Astrocyte of the spinal cord (primary cell): ENCODE measurements at regions not wholly inside any gene's neighbourhood (a gene's known extent, or its start where the extent isn't known, plus 50 kb on each side); places are given as distances from the start of the nearest gene placed in this dataset.
A peak's percentile ranks its signal among the peaks of the same experiment; 100 is the strongest.
"Not testable (repeated sequence)": the region's sequence is repeated elsewhere in the genome, so short reads cannot be mapped to it uniquely, and the experiment has no call there.

Experiments used
- DNase-seq: peaks from one replicate; pipeline ENCODE4 v3.0.0; 2011; ENCODE audit warnings: low read depth, low spot score
- H3K4me3 ChIP-seq: 2 replicates; pipeline ENCODE4 v1.5.1; 2011; ENCODE audit warnings: low read depth, mild to moderate bottlenecking, low read length, moderate library complexity
- CTCF ChIP-seq: IDR thresholded peaks from 2 replicates; pipeline ENCODE4 v1.5.1; 2012; ENCODE audit warnings: low read depth, mild to moderate bottlenecking, low read length, inconsistent platforms
- in situ Hi-C: cut with HindIII; loops from 2 replicates; pipeline ENCODE4 v1.10.0; 2017; ENCODE audit warnings: low sequenced_read_pairs

GRCh38 chr3:101913168-101913567, 63.9 kb downstream of the NFKBIZ start:
- in situ Hi-C loops, result no loop called here
- H3K4me3 ChIP-seq, result no peak overlapping the region
- DNase-seq, result peak; percentile 65
- TF ChIP-seq CTCF, result no peak

DNA sequence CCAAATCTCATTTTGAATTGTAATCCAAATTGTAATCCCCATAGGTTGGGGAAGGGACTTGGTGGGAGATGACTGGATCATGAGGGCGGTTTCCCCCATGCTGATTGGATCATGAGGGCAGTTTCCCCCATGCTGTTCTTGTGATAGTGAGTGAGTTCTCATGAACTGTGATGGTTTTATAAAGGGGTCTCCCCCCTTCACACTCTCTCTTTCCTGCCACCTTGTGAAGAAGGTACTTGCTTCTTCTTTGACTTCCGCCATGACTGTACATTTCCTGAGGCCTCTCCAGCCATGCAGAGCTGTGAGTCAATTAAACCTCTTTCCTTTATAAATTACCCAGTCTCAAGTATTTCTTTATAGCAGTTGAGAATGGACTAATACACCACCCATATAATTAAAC, 68.4 kb downstream of the NFKBIZ start:
- DNase-seq, H3K4me3 ChIP-seq, in situ Hi-C loops: not testable (repeated sequence)

- DNase-seq, H3K4me3 ChIP-seq, in situ Hi-C loops: not testable (repeated sequence)
Measured at GRCh38 chr3:101922151-101922725, 72.9 kb downstream of the NFKBIZ start.

DNA sequence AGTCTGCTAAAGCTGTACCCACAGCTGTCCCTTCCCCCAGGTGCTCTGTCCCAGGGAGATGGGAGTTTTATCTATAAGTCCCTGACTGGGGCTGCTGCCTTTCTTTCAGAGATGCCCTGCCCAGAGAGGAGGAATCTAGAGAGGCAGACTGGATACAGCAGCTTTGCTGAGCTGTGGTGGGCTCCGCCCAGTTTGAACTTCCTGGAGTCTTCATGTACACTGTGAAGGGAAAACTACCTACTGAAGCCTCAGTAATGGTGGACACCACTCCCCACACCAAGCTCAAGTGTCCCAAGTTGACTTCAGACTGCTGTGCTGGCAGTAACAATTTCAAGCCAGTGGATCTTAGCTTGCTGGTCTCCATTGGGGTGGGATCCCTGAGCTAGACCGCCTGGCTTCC, 75.3 kb downstream of the NFKBIZ start:
- DNase-seq, in situ Hi-C loops, H3K4me3 ChIP-seq: not testable (repeated sequence)

- H3K4me3 ChIP-seq, in situ Hi-C loops, DNase-seq: not testable (repeated sequence)
Measured at GRCh38 chr3:101925124-101925523, 75.8 kb downstream of the NFKBIZ start.

- no peak for TF ChIP-seq CTCF
- in situ Hi-C loops, result no loop called here
Measured at GRCh38 chr3:101925564-101925963, 76.2 kb downstream of the NFKBIZ start.

GRCh38 chr3:101926594-101927105, 77.3 kb downstream of the NFKBIZ start:
- in situ Hi-C loops, result no loop called here
- peak; percentile 61 for DNase-seq
- TF ChIP-seq CTCF, result no peak
- H3K4me3 ChIP-seq, result no peak overlapping the region

More at GRCh38 chr3:101925564-101925963, 76.2 kb downstream of the NFKBIZ start:
- H3K4me3 ChIP-seq, result no peak overlapping the region
- no peak for DNase-seq

DNA sequence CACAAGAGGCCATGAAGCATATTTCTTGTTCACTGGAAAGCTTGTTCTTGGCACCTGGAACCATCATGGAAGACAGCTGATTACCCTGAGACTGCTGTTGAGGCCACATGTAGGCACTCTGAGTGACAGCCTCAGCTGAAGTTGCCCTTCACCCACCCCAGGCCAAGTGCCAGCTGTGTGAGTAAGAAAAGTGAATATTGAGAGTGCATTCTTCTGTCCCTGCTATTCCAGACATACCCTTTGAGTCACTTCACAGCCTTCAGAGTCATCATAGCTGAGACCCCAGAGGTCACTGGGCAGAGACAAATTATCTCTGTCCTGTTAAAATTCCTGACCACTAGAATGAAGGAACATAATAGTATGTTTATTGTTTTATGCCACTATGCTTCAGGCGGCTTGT, 79.6 kb downstream of the NFKBIZ start:
- no peak overlapping the region for H3K4me3 ChIP-seq
- in situ Hi-C loops, result no loop called here
- peak; percentile 67 for DNase-seq
- TF ChIP-seq CTCF, result no peak

DNA sequence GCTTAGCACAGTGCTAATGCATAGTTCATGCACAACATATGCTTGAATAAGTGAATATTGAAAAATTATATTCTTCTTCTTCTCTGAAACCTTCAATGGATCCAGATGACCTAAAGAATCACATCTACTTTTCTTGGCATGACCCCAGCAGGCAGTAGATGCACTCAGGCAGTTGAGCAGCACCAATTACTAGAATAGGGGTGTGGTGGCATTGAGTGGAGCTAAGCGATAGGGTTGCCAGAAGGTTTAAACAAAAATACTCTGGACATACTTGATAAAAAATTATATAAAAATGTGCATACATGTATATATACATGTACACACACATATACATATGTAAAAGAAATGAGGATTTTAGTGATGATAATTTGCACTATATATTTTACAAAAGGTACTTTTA, 81.8 kb downstream of the NFKBIZ start:
- in situ Hi-C loops, result no loop called here
- no peak for TF ChIP-seq CTCF
- H3K4me3 ChIP-seq, result no peak overlapping the region
- DNase-seq, result no peak
